PC-9 (cell line): ENCODE measurements at regions not wholly inside any gene's neighbourhood (a gene's known extent, or its start where the extent isn't known, plus 50 kb on each side); places are given as distances from the start of the nearest gene placed in this dataset.

Experiments used
- BruUV-seq: library from RNA; stranded (reverse); fragments of 400-500 nt; replicated peaks from 2 replicates; lab custom pipeline; 2021; lab: Mats Ljungman, UMichigan
- CTCF ChIA-PET: fragments of 300-600 bp; sonication (Branson Sonifier 250); formaldehyde crosslinking; loops from one replicate; lab custom pipeline; 2022; ENCODE audit warnings: antibody characterized with exemption; lab: Charles Lee
- POLR2A ChIA-PET: fragments of 300-600 bp; sonication (Branson Sonifier 250); formaldehyde crosslinking; loops from one replicate; lab custom pipeline; 2022; ENCODE audit warnings: antibody characterized with exemption; ENCODE audit not compliant: unreplicated experiment; lab: Charles Lee
- DNase-seq, 2 experiments: peaks; one replicate each; pipeline versions ENCODE4 v3.0.0 to v3.0.0-alpha.2; 2015 to 2022; ENCODE audit warnings: mixed read lengths in 1 of 2
- H2AFZ ChIP-seq: fragments of 200-600 bp; sonication (generic); 2 replicates; pipeline ENCODE4 v1.8.1; 2017; ENCODE audit warnings: antibody characterized with exemption
- H3F3A ChIP-seq: fragments of 200-600 bp; sonication (generic); 2 replicates; pipeline ENCODE4 v1.8.1; 2017; ENCODE audit warnings: antibody characterized with exemption, mild to moderate bottlenecking, low read depth; ENCODE audit not compliant: insufficient read depth
- H3K27ac ChIP-seq: fragments of 200-600 bp; sonication (generic); 2 replicates; pipeline ENCODE4 v1.6.1; 2016; ENCODE audit warnings: mixed run types
- H3K27me3 ChIP-seq: fragments of 200-600 bp; sonication (generic); 2 replicates; pipeline ENCODE4 v1.6.1; 2016; ENCODE audit warnings: low read depth, mixed run types; ENCODE audit not compliant: insufficient read depth
- H3K36me3 ChIP-seq: fragments of 200-600 bp; sonication (generic); 2 replicates; pipeline ENCODE4 v1.6.1; 2016; ENCODE audit warnings: low read depth, mixed run types
- H3K4me1 ChIP-seq: fragments of 200-600 bp; sonication (generic); replicated peaks from 2 replicates; pipeline ENCODE4 v1.6.1; 2016; ENCODE audit warnings: mixed run types; ENCODE audit not compliant: insufficient read depth
- H3K4me2 ChIP-seq: fragments of 200-600 bp; sonication (generic); 2 replicates; pipeline ENCODE4 v1.6.1; 2017; ENCODE audit warnings: mixed run types
- H3K4me3 ChIP-seq: fragments of 200-600 bp; sonication (generic); 2 replicates; pipeline ENCODE4 v1.6.1; 2016; ENCODE audit warnings: mixed run types
- H3K79me2 ChIP-seq: fragments of 200-600 bp; sonication (generic); 2 replicates; pipeline ENCODE4 v1.6.1; 2017; ENCODE audit warnings: low read depth, mixed run types
- H3K9me2 ChIP-seq: fragments of 200-600 bp; sonication (generic); 2 replicates; pipeline ENCODE4 v1.8.1; 2017; ENCODE audit warnings: mild to moderate bottlenecking; ENCODE audit not compliant: insufficient read depth
- H3K9me3 ChIP-seq: fragments of 200-600 bp; sonication (generic); 2 replicates; pipeline ENCODE4 v1.8.1; 2016; ENCODE audit warnings: low read depth; ENCODE audit not compliant: insufficient read depth
- H4K20me1 ChIP-seq: fragments of 200-600 bp; sonication (generic); 2 replicates; pipeline ENCODE4 v1.8.1; 2017; ENCODE audit not compliant: insufficient read depth
- CTCF ChIP-seq: fragments of 200-600 bp; sonication (generic); conservative IDR thresholded peaks from 2 replicates; pipeline ENCODE4 v1.6.1; 2017; ENCODE audit warnings: mixed run types, antibody characterized with exemption, mild to moderate bottlenecking, moderate library complexity
- EZH2 ChIP-seq: fragments of 200-600 bp; sonication (generic); IDR thresholded peaks from 2 replicates; pipeline ENCODE4 v1.8.0; 2017; ENCODE audit warnings: antibody characterized with exemption, low read depth
- intact Hi-C: fragments of 100-400 bp; cut with micrococcal nuclease; formaldehyde crosslinking; loops from one replicate; pipeline ENCODE4 v1.10.0; 2022; ENCODE audit not compliant: unreplicated experiment

DNA sequence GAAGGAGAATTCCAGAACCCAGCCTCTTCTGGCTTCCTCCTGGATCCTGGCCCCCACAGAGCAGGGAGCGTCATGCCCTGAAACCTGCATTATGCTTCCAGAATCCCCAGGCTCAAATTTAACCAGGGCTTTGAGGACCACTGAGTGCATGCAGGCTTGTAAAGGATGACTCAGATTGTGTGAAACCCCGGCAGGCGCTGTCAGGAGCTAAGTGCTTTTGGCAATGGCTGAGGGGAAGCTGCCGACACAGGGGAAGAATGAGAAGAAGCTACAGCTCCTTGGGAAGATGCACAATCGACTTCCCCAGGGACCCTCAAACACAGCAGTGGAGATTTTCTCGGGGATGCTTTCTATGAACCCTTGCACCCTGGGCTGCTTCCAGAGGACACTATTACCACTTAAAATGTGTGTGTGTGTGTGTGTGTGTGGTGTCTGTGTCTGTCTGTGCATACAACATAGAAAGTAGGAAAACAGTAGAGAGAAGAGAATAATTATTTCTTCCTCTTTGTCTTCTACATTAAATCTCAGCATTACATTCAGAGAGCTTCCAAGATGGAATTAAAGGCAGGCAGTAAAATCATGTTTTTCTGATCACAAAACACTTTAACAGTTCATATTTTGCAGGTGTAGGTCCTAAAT is 183.5 kb upstream of the INHBA start:
- H3K4me2 ChIP-seq, result no peak overlapping the region
- no peaks in the 10 kb centered on the region for H3K9me3 ChIP-seq
- no peak overlapping the region for H3K4me3 ChIP-seq
- H3K79me2 ChIP-seq, result no peaks in the 10 kb centered on the region
- intact Hi-C loops, result no loop called here
- H3F3A ChIP-seq, result no peaks in the 10 kb centered on the region
- ChIA-PET CTCF (interaction anchor here (0.6 kb wide), 1 partner anchor 1841 kb away, joined by 10 read pairs; no protein-coding TSS in a partner anchor), POLR2A (no interaction called here)
- no peaks in the 10 kb centered on the region for H3K27me3 ChIP-seq
- no peak for TF ChIP-seq CTCF
- BruUV-seq, result no TSS peak
- H2AFZ ChIP-seq, result no peak overlapping the region
- no peaks in the 10 kb centered on the region for H3K4me1 ChIP-seq
- H3K36me3 ChIP-seq, result no peaks in the 10 kb centered on the region
- no peaks in the 10 kb centered on the region for H3K9me2 ChIP-seq
- no peak overlapping the region for H3K27ac ChIP-seq
- no peak for DNase-seq
- no peaks in the 10 kb centered on the region for H4K20me1 ChIP-seq

DNA sequence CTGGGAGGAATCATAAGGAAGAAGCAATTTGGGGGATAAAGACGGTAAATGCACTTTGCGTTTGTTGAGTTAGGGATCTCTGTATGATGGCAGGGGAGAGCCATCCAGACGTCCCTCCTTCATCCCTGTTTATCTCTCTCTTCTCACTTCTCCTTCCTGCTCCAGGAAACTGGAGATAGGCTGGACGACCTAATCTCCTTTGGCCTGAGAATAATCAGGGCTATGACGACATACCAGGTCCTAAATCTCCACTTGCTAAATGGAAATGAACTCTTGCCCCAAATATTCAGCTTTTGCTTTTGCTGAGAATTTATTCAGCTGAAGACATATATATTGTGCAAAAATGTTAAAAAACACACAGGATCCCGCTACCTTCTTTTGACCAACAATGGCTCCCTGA is 182.9 kb upstream of the INHBA start:
- H3K4me2 ChIP-seq, result no peak overlapping the region
- TF ChIP-seq CTCF, result no peak
- TF ChIP-seq EZH2, result no peak

DNA sequence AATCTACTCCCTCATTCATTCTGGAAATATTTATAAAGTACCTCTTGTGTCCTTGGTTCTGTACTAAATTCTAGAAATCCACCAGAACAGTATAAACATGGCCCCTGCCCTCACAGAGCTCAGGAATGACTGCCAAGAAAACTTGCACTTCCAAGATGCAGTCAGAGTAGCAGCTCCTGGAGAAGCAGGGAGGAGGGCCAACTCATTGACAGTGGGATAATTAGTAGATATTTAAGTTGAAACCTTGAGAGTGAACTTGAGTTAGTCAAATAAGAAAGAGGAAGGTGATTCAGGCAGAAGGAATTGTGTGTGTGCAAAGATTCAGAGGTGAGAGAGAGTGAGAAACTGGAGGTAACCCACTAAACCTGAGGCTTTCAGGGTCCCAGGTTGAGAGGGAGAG is 182.2 kb upstream of the INHBA start:
- BruUV-seq, result no TSS peak
- DNase-seq, result no peak
- Histone ChIP-seq H3K9me2 (no peaks in the 10 kb centered on the region), H3K4me2 (no peak overlapping the region), H3K27ac (no peak overlapping the region), H3K4me3 (no peak overlapping the region), H3K36me3 (no peaks in the 10 kb centered on the region), H4K20me1 (no peaks in the 10 kb centered on the region), H2AFZ (no peak overlapping the region), H3K27me3 (no peaks in the 10 kb centered on the region), H3F3A (no peaks in the 10 kb centered on the region), H3K4me1 (no peaks in the 10 kb centered on the region), H3K79me2 (no peaks in the 10 kb centered on the region), H3K9me3 (no peaks in the 10 kb centered on the region)
- no peak for TF ChIP-seq EZH2
- TF ChIP-seq CTCF, result no peak
- POLR2A ChIA-PET, result no interaction called here
- CTCF ChIA-PET, result no interaction called here
- intact Hi-C loops, result no loop called here

More for the DNA sequence above, 182.9 kb upstream of the INHBA start:
- H3K27ac ChIP-seq, result no peak overlapping the region
- H4K20me1 ChIP-seq, result no peaks in the 10 kb centered on the region
- ChIA-PET CTCF (no interaction called here), POLR2A (no interaction called here)
- no peaks in the 10 kb centered on the region for H3K9me3 ChIP-seq
- H3K36me3 ChIP-seq, result no peaks in the 10 kb centered on the region
- no peak overlapping the region for H2AFZ ChIP-seq
- no peaks in the 10 kb centered on the region for H3K4me1 ChIP-seq
- intact Hi-C loops, result no loop called here
- no peak overlapping the region for H3K4me3 ChIP-seq
- no peak for DNase-seq
- H3K27me3 ChIP-seq, result no peaks in the 10 kb centered on the region
- no peaks in the 10 kb centered on the region for H3K9me2 ChIP-seq
- no peaks in the 10 kb centered on the region for H3K79me2 ChIP-seq
- no peaks in the 10 kb centered on the region for H3F3A ChIP-seq
- no TSS peak for BruUV-seq
